ENCODE measurements at regions not wholly inside any gene's neighbourhood (a gene's known extent, or its start where the extent isn't known, plus 50 kb on each side); places are given as distances from the start of the nearest gene placed in this dataset.

GRCh38 chr6:19320111-19320581 is 517.0 kb upstream of the ID4 start:
- TF ChIP-seq POLR2A (IDR thresholded peaks at IDR 0.05; ENCODE audit: low read length) (no peak), GATA1 (IDR thresholded peaks at IDR 0.05; ENCODE audit: low read depth, low read length) (no peak)
